ENCODE measurements at regions not wholly inside any gene's neighbourhood (a gene's known extent, or its start where the extent isn't known, plus 50 kb on each side); places are given as distances from the start of the nearest gene placed in this dataset.

GRCh38 chr2:180907731-180908130 is 72.7 kb upstream of the UBE2E3 start:
- intact Hi-C loops (cut with DNase I; ENCODE audit: low total_unique reads), result no loop called here
- Histone ChIP-seq H3K4me3 (no peak overlapping the region), H3K36me3 (ENCODE audit: low read depth, missing control alignments) (no peaks in the 10 kb centered on the region), H3K9me3 (no peaks in the 10 kb centered on the region), H3K27ac (no peak overlapping the region), H3K27me3 (no peaks in the 10 kb centered on the region), H3K4me1 (no peaks in the 10 kb centered on the region)
- WGBS, 2 donors, result 49 to 57% methylated on average over 1 of the region's 1 CpG
- no peak for TF ChIP-seq CTCF (IDR thresholded peaks at IDR 0.05)
- no peak for TF ChIP-seq POLR2A (IDR thresholded peaks at IDR 0.05)
- DNase-seq, result no peak

GRCh38 chr2:180905461-180905860 is 74.9 kb upstream of the UBE2E3 start:
- no peak for TF ChIP-seq POLR2A (IDR thresholded peaks at IDR 0.05)
- TF ChIP-seq CTCF (IDR thresholded peaks at IDR 0.05), result no peak
- Histone ChIP-seq H3K4me3 (no peak overlapping the region), H3K27ac (no peak overlapping the region), H3K9me3 (no peaks in the 10 kb centered on the region), H3K27me3 (no peaks in the 10 kb centered on the region), H3K4me1 (no peaks in the 10 kb centered on the region), H3K36me3 (ENCODE audit: low read depth, missing control alignments) (no peaks in the 10 kb centered on the region)
- intact Hi-C loops (cut with DNase I; ENCODE audit: low total_unique reads), result no loop called here
- DNase-seq, result no peak

GRCh38 chr2:180905002-180905401 is 75.4 kb upstream of the UBE2E3 start:
- no peaks in the 10 kb centered on the region for H3K27me3 ChIP-seq
- no peak overlapping the region for H3K27ac ChIP-seq
- WGBS, 2 donors, result 64 to 74% methylated on average over 4 of the region's 4 CpGs
- H3K4me3 ChIP-seq, result no peak overlapping the region
- intact Hi-C loops (cut with DNase I; ENCODE audit: low total_unique reads), result no loop called here
- H3K36me3 ChIP-seq (ENCODE audit: low read depth, missing control alignments), result no peaks in the 10 kb centered on the region
- H3K4me1 ChIP-seq, result no peaks in the 10 kb centered on the region
- DNase-seq, result no peak
- TF ChIP-seq POLR2A (IDR thresholded peaks at IDR 0.05) (no peak), CTCF (IDR thresholded peaks at IDR 0.05) (no peak)
- no peaks in the 10 kb centered on the region for H3K9me3 ChIP-seq

- DNase-seq, result no peak
- no peak overlapping the region for H3K4me3 ChIP-seq
- no peaks in the 10 kb centered on the region for H3K4me1 ChIP-seq
- intact Hi-C loops (cut with DNase I; ENCODE audit: low total_unique reads), result no loop called here
- H3K27me3 ChIP-seq, result no peaks in the 10 kb centered on the region
- H3K9me3 ChIP-seq, result no peaks in the 10 kb centered on the region
- no peak overlapping the region for H3K27ac ChIP-seq
- 83 to 91% methylated on average over 4 of the region's 4 CpGs for WGBS, 2 donors
- H3K36me3 ChIP-seq (ENCODE audit: low read depth, missing control alignments), result no peaks in the 10 kb centered on the region
- TF ChIP-seq POLR2A (IDR thresholded peaks at IDR 0.05) (no peak), CTCF (IDR thresholded peaks at IDR 0.05) (no peak)
Observed at GRCh38 chr2:180901331-180901730, 79.1 kb upstream of the UBE2E3 start.

GRCh38 chr2:180893752-180894151 is 86.7 kb upstream of the UBE2E3 start:
- intact Hi-C loops (cut with DNase I; ENCODE audit: low total_unique reads), result no loop called here
- no peak overlapping the region for H3K27ac ChIP-seq
- 84 to 98% methylated on average over 1 of the region's 1 CpG for WGBS, 2 donors
- H3K4me3 ChIP-seq, result no peak overlapping the region
- H3K36me3 ChIP-seq (ENCODE audit: low read depth, missing control alignments), result no peaks in the 10 kb centered on the region
- no peaks in the 10 kb centered on the region for H3K27me3 ChIP-seq
- H3K9me3 ChIP-seq, result no peaks in the 10 kb centered on the region
- no peak for DNase-seq
- no peaks in the 10 kb centered on the region for H3K4me1 ChIP-seq
- TF ChIP-seq CTCF (IDR thresholded peaks at IDR 0.05), result no peak
- TF ChIP-seq POLR2A (IDR thresholded peaks at IDR 0.05), result no peak
